Neutrophil (primary cell): ENCODE measurements at regions not wholly inside any gene's neighbourhood (a gene's known extent, or its start where the extent isn't known, plus 50 kb on each side); places are given as distances from the start of the nearest gene placed in this dataset.
"Not testable (repeated sequence)": the region's sequence is repeated elsewhere in the genome, so short reads cannot be mapped to it uniquely, and the experiment has no call there.

Experiments used
- H3K27ac ChIP-seq: fragments of 200-600 bp; sonication (generic); 2 replicates; pipeline ENCODE4 v1.5.1; 2016; ENCODE audit warnings: mild to moderate bottlenecking, moderate library complexity
- H3K27me3 ChIP-seq: fragments of 200-600 bp; sonication (generic); 2 replicates; pipeline ENCODE4 v1.6.0; 2016; ENCODE audit warnings: mild to moderate bottlenecking
- H3K36me3 ChIP-seq: fragments of 200-600 bp; sonication (generic); 2 replicates; pipeline ENCODE4 v1.5.1; 2017
- H3K4me1 ChIP-seq, 2 experiments: fragments of 200-600 bp in 1 of 2; sonication (generic) in 1 of 2; 1 replicate in 1 of 2; 2 replicates in 1 of 2; pipeline versions ENCODE4 v1.5.1 to v1.6.1; 2013 to 2016; ENCODE audit warnings: low read depth in 1 of 2, low read length in 1 of 2, mild to moderate bottlenecking in 1 of 2, moderate library complexity in 1 of 2; ENCODE audit not compliant: control insufficient read depth in 1 of 2, insufficient read depth in 1 of 2
- H3K4me3 ChIP-seq, 2 experiments: fragments of 200-600 bp in 1 of 2; sonication (generic) in 1 of 2; 1 replicate in 1 of 2; 2 replicates in 1 of 2; pipeline ENCODE4 v1.5.1; 2013 to 2016; ENCODE audit warnings: low read depth in 1 of 2, low read length in 1 of 2, mild to moderate bottlenecking in 1 of 2, moderate library complexity in 1 of 2
- H3K9me3 ChIP-seq: fragments of 200-600 bp; sonication (generic); 2 replicates; pipeline ENCODE4 v1.5.1; 2016
- TF ChIP-seq, protein P1 (sequence below): fragments of 200-600 bp; sonication (generic); IDR thresholded peaks from 2 replicates; pipeline ENCODE4 v1.5.1; 2016; ENCODE audit warnings: antibody characterized with exemption

DNA sequence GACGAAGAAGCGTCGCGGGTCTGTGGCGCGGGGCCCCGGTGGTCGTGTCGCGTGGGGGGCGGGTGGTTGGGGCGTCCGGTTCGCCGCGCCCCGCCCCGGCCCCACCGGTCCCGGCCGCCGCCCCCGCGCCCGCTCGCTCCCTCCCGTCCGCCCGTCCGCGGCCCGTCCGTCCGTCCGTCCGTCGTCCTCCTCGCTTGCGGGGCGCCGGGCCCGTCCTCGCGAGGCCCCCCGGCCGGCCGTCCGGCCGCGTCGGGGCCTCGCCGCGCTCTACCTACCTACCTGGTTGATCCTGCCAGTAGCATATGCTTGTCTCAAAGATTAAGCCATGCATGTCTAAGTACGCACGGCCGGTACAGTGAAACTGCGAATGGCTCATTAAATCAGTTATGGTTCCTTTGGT, 1533.5 kb upstream of the TPTE start:
- H3K4me1 ChIP-seq, H3K36me3 ChIP-seq, H3K27ac ChIP-seq, H3K9me3 ChIP-seq, H3K4me3 ChIP-seq, H3K27me3 ChIP-seq: not testable (repeated sequence)

DNA sequence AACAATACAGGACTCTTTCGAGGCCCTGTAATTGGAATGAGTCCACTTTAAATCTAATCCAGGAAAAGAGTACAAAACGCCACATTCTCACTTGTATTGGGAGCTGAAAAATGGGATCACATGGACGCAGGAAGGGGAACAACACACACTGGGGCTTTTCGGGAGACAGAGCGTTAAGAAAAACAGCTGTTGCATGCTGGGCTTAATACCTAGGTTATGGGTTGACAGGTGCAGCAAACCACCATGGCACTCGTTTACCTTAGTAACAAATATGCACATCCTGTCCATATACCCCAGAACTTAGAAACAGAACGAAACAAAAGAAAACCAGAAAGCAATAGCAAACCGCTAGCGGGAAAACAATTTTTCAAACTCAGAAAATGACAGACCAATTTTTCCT, 1532.7 kb upstream of the TPTE start:
- H3K36me3 ChIP-seq: no peaks in the 10 kb centered on the region
- H3K4me1 ChIP-seq: no peaks in the 10 kb centered on the region
- TF ChIP-seq, protein P1, sequence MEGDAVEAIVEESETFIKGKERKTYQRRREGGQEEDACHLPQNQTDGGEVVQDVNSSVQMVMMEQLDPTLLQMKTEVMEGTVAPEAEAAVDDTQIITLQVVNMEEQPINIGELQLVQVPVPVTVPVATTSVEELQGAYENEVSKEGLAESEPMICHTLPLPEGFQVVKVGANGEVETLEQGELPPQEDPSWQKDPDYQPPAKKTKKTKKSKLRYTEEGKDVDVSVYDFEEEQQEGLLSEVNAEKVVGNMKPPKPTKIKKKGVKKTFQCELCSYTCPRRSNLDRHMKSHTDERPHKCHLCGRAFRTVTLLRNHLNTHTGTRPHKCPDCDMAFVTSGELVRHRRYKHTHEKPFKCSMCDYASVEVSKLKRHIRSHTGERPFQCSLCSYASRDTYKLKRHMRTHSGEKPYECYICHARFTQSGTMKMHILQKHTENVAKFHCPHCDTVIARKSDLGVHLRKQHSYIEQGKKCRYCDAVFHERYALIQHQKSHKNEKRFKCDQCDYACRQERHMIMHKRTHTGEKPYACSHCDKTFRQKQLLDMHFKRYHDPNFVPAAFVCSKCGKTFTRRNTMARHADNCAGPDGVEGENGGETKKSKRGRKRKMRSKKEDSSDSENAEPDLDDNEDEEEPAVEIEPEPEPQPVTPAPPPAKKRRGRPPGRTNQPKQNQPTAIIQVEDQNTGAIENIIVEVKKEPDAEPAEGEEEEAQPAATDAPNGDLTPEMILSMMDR: no peak
- H3K9me3 ChIP-seq: peaks cover 6% of the 10 kb centered on the region
- no peak overlapping the region for H3K27ac ChIP-seq
- no peak overlapping the region for H3K4me3 ChIP-seq
- no peaks in the 10 kb centered on the region for H3K27me3 ChIP-seq

DNA sequence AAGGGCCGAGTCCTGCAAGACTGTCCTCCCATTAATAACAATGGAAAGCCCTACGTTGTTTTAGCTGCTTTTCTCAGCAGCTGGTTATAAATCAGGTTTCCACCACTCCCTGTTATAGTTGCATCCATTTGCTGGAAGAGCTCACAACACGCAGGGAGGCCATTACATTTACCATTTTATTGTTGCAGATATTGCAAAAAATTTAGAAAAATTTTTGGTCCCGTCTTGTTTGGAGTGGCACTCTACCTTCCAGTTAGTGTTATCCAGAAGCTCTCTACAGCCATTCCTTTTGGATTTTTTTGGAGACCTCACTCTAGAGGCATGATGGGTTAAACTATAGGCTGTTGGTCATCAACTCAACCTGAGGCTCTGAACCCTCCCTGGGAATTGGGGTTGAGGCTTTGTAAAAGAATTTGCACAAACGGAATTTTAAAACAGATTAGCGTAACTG, 1532.1 kb upstream of the TPTE start:
- H3K36me3 ChIP-seq: no peaks in the 10 kb centered on the region
- H3K4me3 ChIP-seq: no peak overlapping the region
- no peak overlapping the region for H3K27ac ChIP-seq
- TF ChIP-seq, protein P1: no peak
- peaks cover 6% of the 10 kb centered on the region for H3K9me3 ChIP-seq
- H3K27me3 ChIP-seq: no peaks in the 10 kb centered on the region
- no peaks in the 10 kb centered on the region for H3K4me1 ChIP-seq

DNA sequence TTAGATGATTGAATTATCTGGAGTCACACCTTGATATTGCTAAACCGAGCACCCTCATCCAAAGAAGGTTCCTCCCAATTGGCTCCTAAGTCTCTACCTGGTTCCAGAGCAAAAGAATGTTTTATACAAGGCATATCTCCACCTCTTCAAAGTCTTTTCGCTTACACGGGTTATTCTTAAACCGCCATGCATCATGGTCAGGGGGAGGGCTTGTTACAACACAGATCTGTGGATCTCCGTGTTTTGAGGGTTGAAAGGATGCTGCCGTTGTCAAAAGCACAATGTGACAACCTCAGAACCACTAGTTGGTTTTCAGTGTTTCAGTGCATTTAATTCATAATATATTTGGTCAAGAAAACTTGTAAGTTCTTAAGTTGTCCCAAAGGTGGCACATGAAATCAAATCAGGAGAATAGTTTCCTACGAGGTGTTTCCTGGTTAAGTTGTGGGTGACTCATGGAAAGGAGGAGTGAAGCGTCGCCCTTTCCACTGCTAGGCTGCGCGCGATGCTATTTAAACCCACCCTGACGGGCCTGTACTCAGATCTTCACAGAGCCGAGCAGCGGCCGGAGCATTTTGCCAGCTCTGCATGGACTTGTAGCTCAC, 1531.6 kb upstream of the TPTE start:
- Histone ChIP-seq H3K9me3 (peaks cover 6% of the 10 kb centered on the region), H3K27ac (no peak overlapping the region), H3K36me3 (no peaks in the 10 kb centered on the region), H3K4me1 (no peaks in the 10 kb centered on the region), H3K27me3 (no peaks in the 10 kb centered on the region), H3K4me3 (no peak overlapping the region)
- TF ChIP-seq, protein P1: no peak

DNA sequence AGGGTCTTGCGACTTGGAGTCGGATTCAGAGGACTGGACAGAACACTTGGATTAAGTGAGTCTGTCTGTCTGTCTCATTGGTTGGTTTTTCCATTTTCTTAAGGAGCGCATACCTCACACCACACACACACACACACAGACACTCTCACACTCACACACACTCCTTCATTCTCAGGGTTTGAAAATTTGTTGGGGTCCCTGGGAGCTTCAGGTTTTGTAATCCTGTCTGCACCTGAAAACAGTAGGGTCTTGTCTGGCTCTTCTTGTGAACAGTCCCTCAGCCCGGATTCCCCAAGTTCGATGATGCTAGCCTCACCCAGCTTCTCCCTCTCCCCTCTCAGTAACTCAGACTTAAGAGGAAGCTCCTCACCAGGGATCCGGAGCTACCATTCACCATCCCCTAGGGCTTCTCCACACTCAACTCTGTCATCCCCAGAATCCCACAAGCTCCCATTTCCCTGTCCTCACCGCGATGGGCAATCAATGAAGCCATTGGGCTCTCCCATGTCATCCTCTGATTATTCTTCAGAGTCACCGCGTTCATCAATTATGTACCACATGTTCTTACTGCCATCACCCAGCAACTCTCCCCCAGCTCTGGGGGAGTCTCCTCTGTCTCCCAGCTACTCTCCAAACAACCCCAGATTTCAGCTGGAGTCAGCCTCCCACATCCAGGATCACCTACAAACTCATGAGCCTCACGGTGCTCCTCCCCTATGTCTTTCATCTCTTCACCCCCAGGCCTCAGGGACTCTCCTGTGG, 1530.9 kb upstream of the TPTE start:
- Histone ChIP-seq H3K36me3 (no peaks in the 10 kb centered on the region), H3K27ac (no peak overlapping the region), H3K27me3 (no peaks in the 10 kb centered on the region), H3K9me3 (peaks cover 6% of the 10 kb centered on the region), H3K4me1 (no peaks in the 10 kb centered on the region), H3K4me3 (no peak overlapping the region)
- TF ChIP-seq, protein P1: no peak
